CD4-positive, alpha-beta T cell treated with Interleukin-12 subunit alpha and Interleukin-12 subunit beta, for 1 hour (primary cell): ENCODE measurements at regions not wholly inside any gene's neighbourhood (a gene's known extent, or its start where the extent isn't known, plus 50 kb on each side); places are given as distances from the start of the nearest gene placed in this dataset.
"Not testable (repeated sequence)": the region's sequence is repeated elsewhere in the genome, so short reads cannot be mapped to it uniquely, and the experiment has no call there.

ENCODE experiments used
- DNase-seq: peaks from one replicate; pipeline ENCODE4 v3.0.0-alpha.2; 2020

DNA sequence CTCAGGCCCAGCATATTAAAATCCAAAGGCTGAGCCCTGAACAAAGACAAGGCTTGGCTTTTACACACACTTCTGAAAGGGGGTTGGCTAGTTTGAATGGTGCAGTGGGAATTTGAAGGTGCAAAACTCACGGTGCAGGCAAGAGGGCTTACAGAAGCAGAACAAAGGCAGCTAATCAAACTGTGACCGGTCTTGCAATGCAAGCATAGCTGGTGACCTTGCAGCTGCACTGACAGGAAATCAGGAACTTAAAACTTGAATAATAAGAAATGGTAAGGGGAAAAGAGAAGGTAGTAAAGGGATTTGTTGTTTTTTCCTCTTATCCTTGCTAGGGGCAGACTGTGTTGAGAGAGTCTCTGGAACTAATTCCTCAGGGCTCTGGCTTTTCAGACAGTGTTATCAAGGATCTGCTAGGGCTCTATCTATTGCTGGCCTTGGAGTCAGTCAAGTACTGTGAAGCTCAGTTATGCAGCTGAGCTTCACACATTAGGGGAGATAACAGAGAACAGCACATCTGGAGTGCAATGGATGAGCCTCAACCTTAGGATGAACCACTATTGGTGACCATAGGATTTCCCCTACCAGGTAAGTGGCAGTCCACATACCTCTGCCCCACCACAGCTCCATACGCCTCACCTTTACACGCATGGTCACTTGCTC is 97.6 kb downstream of the PPIAL4G start:
- no peak for DNase-seq

DNA sequence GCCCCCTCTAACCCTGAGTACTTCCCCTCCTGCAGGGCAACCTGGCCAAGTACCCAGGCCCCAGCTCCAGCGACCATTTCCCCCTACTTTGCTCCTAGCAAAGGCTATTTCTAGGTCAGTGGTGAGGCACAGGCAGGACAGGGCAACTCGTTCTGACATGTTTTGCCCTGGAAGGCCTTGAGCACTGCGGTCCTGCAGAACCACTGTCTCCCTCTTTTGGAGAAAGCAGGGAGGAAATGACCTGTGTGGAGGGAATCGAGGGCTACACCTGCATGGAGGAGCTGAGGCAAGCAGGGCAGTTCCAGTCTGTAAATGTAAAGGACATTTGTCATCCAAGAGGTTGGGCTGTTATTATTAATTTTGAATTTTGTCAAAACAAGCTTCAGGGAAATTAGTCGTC is 99.1 kb downstream of the PPIAL4G start:
- DNase-seq, result no peak

DNA sequence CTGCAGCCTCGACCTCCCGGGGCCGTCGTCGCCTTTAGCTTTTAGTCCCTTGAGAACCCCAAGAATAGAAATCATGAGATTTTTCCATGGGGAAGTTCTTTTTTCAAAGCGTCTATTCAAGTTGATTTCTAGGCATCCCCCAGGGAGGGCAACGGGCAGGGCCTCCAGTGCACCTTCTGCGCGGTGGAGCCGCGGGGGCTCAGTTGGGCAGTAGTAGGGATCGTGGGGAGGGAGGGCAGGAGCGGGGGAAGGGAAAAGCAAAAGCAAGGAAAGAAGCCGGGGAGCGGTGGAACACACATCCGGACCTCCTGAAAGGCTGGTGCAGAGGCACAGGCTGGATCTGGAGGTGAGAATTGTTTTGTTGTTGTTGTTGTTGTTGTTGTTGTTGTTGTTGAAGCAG is 103.4 kb downstream of the PPIAL4G start:
- no peak for DNase-seq

DNA sequence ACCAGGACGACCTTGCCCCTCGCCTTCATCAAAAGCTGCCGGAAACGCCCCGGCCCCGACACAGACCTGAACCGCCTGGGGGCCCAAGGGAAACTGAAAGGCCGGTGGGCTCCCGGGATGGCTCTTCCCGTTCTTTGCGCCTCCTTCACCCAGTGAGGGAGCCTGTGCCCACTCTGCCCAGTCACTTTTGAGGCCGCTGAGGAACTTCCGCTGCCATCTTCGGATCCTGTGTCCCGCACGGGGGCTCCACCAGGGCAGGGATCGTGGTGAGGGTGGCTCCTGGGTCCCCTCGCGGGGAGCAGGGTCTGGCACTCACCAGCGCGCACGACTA is 104.0 kb downstream of the PPIAL4G start:
- DNase-seq, result no peak

DNA sequence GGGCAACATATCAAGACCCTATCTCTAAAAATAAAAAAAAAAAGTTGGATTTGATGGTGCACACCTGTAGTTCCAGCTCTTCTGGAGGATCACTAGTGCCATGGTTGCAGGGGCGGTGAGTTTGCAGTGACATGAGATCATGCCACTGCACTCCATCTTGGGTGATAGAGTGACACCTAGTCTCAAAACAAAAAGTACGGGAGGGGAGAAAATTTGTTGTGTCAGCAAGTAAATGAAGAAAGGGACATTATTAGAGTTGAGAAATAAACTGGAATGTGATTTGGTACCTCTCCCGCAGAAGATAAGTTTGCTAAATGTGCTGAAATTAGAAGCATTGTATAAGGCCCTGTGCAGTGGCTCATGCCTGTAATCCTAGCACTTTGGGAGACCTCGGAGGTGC is 105.1 kb downstream of the PPIAL4G start:
- DNase-seq, result not testable (repeated sequence)

DNA sequence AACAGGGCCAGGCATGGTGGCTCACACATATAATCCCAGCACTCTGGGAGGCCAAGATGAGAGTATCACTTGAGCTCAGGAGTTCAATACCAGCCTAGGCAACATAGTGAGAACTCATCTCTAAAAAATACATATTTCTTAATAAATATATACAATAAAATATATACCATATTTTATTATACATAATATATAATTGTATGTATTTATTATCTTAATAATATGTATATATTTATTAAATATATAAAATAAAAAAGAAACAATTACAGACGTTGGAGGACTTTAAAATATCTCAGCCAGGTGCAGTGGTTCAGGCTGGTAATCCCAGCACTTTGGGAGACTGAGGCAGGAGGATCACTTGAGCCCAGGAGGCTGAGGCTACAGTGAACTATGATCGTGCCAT is 106.1 kb downstream of the PPIAL4G start:
- DNase-seq, result not testable (repeated sequence)

DNA sequence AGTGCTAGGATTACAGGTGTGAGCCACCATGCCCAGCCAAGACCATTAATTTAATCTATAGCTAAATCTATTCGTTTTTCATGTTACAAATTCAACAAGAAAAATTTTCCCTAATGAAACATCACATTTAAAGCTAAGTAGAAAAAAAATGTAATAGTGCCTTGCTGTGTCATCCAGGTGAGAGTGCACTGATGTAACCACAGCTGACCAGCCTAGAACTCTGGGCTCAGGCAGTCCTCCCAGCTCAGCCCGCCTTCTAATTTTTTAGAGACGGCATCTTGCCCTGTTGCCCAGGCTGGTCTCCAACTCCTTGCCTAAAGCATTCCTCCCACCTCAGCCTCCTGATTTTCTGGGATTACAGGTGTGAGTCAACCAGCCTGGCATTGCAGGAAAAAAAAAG is 109.0 kb downstream of the PPIAL4G start:
- no peak for DNase-seq

DNA sequence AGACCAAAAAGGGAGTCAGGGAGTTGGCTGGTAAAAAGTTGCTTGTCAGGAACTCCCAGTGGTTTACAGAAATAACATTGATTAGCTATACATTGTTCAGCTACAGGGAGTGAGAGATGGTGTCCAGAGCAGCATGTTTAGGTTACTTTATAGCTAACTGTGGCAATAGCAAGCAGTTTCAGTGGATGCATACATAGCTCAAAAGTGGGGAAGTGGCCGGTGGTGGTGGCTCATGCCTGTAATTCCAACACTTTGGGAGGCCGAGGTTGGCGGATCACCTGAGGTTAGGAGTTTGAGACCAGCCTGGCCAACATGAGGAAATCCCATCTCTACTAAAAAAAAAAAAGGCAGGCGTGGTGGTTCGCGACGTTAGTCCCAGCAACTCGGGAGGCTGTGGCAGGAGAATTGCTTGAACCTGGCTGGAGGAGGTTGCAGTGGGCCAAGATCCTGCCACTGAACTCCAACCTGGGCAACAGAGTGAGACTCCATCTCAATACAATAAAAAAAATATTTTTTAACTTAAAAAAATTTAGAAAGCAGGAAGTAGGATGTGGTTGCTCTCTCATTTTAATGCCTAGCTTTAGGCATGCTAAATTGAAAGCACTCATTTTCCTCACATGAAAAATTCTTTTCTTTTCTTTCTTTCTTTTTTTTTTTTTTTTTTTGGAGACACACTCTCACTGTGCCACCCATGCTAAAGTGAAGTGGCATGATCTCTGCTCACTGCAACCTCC is 109.7 kb downstream of the PPIAL4G start:
- peak; percentile 35 for DNase-seq

DNA sequence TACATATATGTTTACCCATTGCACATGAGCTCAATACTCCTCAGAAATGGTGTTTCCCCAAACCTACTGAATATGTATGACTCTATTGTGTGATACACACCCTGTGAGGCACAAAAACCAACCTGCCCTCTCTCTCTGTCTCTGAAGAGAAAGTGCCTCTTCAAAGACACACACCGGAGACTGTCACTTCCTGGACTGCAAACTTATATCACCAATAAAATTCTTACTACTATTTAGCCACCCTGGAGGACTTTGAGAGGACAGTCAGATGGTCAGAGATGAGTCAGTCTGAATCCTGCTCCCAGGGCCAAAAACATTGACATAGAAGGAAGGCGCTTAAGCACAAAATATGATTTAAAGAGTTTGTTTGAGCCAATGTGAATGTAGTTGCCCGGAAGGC is 110.4 kb downstream of the PPIAL4G start:
- peak; percentile 82 for DNase-seq

DNA sequence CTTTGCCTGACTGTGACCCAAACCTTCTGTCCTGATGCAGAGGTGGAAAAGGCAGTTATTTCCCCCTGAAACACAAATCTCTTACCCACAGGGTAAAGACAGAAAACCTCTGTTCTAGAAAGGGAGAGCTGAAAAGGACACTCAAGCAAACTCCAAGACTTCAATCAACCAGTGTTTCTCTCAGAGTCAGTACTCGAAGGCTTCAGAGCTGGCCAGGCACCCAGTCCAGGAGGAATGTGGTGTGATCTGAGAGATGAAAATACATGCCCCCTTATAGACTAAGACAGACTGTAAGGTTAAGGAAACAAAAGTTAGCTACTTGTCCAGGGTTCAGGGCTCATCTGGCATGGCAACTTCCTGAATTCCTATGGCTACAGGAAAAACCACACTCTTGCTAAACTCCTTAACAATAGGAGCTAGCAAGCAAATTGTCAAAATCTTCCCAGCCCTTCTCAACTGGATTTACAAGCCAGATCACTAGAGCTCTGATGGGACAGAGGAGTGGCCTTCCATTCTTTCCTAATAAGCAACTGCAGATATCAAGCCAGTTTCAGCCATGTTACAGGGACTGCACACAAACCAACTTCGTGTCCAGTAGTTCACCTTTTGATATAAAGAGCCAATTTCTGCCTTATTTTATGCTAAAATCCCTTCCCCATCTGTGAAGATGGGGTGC is 110.9 kb downstream of the PPIAL4G start:
- not testable (repeated sequence) for DNase-seq

DNA sequence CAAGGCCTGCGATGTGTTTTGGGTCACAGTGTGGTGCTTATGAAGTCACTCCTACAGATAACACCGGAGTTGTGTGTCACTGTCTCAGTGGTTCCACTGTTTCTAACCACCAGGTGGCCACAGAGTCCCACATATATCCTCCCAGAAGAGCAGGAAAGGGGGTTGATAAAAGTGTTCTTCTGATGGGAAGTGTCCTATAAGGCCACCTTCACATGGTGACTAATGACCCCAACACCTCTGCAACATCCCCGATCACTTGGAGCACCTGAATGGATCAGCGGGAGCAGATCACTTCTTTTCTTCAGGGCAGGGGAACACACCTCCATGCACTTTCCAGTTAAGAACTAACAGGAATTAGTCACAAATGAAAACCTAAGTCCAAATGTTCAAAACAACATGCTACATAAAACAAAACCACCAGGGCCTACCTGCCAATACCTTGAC is 111.5 kb downstream of the PPIAL4G start:
- peak; percentile 86 for DNase-seq

DNA sequence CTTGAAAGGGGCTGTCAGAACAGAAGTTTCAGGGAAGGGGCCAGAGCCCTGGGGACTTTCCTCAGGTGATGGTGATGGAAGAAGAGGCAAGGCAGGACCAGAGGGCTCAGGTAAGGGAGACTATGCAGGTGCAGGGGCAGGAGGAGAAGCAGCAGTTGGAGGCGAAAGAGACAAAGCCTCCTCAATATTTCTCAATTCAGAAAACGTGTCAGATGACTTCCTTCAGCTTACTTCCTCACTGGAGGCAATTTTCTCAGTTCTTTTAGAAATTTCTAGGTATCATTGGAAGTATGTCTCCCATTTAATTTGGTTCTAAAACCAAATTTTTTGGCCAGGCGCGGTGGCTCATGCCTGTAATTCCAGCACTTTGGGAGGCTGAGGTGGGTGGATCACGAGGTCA is 112.4 kb downstream of the PPIAL4G start:
- not testable (repeated sequence) for DNase-seq

DNA sequence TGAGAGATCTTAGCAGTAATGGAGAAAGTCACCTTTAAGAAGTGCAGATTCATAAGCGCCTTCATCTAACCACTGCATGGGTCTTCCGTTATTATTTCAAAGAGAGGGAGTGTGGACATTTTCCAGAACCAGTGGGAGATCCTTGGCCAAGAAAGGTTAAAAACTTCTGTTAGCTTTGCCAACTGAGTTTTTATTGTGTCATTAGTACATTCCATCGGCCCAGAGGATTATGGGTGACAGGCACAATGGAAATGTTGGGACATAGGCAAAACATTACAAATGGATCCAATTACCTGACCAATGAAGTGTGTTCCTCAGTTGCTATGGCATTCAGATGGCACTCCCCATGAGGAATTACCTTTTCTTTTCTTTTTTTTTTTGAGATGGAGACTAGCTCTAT is 115.5 kb downstream of the PPIAL4G start:
- no peak for DNase-seq

DNA sequence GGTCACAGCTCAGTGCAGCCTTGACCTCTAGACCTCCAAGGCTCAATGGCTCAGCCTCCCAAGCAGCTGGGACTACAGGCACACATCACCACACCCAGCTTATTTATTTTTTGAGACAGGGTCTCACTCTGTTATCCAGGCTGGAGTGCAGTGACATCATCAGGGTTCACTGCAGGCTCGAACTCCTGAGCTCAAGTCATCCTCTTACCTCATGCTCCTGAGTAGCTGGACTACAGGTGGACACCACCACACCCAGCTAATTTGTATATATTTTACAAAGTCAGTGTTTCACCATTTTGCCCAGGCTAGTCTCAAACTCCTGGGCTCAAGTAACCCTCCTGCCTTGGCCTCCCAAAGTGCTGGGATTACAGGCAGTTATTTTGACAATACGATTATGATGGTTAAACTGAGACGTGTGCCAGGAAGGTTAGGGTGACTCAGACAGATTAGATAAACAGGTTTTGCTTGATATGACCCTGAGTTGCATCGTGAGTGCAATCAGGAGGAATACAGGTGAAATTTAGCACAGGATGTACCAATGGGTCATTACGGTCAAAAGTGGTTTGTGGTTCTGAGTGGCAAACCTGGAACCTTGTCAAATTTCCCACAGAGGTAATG is 116.9 kb downstream of the PPIAL4G start:
- DNase-seq, result not testable (repeated sequence)

DNA sequence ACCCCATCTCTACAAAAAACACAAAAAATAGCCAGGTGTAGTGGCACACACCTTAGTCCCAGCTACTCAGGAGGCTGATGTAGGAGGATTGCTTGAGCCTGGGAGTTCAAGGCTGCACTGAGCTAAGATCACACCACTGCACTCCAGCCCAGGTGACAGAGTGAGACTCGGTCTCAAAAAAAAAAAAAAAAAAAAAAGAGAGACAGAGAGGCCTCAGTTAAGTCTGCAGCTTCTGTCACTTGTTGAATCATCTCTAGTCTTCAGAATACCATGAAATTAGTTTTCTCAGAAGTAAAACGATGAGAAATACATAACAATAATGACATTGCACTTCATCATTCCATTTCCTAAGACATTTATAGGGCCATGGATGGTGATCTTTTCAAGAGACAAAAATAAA is 118.0 kb downstream of the PPIAL4G start:
- DNase-seq, result not testable (repeated sequence)

DNA sequence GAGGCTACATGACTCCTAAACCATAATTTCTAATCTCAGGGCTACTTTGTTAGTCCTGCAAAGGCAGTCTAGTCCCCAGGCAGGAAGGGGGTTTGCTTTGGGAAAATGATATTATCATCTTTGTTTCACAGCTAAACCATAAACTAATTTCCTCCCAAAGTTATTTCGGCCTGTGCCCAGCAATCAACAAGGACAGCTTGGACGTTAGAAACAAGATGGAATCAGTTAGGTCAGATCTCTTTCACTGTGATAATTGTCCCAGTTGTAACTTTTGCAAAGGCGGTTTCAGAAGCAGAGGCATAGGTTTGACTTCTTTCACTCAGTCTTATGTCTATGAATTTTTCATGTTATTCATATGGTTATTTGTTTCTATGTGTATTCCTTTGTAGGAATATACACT is 119.1 kb downstream of the PPIAL4G start:
- DNase-seq, result not testable (repeated sequence)

DNA sequence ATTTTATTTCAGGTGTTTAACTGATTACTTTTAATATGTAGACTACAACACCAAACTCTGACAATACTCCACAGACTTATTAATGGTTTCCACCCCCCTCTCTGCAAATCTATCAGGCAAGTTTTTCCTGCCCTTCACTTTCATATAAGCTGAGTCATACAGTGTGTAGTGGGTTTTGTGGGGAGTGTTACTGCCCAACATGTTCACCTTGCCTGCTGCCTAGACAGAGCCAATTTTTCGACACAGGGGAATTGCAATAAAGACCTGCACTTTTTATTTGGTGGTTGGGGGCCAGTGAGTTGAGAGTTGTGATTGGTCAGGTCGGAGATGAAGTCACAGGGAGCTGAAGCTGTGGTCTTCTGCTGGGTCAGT is 119.7 kb downstream of the PPIAL4G start:
- DNase-seq, result peak; percentile 10

DNA sequence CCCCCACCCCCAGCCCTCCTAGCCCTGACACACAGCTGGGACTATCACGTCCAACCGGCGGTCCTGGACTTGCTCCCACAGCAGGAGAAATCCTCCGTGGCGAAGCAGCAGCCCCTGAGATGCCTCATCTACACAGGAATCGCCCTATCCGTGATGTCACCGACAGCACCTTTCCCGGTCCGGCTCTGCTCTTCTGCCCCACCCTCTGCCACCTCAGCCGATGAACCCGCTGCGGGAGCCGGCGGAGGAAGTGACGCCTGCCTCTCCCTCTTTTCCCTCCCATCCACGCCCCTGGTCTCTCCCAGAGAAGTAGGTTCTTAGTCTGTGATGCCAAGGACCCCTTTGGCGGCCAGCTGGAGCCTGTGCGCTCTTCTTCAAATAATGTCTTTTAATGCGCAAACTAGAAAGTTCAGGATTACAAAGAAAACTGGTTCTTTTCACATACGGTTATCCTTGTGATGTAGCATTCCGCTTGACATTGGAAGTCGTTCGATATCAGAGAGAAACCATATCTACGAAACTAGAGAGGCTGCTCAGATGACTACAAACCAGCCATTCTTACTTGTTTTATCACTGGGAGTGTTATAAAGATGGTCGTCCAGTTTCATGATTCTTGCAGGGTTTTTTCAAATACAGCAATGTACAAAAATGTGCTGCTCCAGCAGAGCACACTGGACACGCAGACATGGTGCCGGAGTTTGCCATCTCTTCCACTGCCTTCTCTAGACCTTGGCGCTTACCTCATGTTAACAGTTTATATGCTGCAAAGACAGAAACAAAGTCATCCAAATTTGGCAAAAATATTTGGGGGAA is 120.3 kb downstream of the PPIAL4G start:
- DNase-seq, result peak; percentile 27

DNA sequence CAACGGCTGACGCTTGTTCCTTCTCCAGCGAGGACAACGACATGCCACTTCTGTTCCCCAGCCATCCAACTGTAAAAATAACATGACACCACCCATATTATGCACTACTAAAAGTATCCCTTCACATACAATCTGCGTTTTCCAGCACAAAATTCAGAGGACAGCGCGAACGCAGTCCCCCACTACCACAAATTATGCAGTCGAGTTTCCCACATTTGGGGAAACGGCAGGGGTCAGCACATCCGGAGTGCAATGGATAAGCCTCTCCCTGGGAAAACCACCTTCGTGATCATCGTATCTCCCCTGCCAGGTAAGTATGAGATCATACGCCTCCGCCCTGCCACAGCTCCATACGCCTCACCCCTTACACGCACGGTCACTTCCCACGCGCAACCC is 120.9 kb downstream of the PPIAL4G start:
- peak; percentile 18 for DNase-seq

DNA sequence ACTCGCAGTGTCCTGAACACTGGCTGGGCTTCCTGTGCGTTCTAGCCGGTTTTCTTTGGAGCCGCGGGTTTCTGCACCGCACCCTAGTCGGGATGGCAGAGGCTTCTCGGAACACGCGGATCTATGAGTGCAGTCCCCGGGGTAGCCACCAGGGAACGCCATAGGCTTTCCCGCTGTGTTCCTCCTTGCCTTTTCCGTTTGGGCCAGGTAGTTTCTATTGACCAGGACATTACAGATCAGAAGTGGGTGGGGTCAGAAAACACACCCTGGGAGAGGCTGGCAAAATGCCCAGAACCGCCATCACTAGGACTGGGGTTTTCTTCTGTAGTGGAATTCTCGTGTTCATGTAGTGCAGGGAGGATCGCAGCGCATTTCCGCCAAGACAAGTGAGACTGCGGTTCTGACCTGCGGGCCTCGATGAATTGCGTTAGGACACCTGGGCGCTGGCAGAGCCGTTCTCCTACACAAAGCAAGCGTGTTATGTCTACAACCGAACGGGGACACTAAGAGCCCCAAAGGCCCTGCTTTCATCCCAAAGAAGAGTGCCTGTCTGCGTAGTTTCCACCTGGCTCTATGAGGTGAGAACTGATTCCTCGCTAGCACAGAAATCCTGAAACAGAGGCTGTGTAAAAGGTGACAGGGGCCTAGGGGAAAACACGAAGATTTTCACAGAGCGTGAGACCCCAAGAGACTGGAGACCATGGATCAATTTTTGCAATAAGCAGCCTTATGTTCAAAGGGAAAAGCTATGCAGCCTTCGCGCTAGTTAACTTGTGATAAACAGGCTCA is 121.5 kb downstream of the PPIAL4G start:
- peak; percentile 66 for DNase-seq

DNA sequence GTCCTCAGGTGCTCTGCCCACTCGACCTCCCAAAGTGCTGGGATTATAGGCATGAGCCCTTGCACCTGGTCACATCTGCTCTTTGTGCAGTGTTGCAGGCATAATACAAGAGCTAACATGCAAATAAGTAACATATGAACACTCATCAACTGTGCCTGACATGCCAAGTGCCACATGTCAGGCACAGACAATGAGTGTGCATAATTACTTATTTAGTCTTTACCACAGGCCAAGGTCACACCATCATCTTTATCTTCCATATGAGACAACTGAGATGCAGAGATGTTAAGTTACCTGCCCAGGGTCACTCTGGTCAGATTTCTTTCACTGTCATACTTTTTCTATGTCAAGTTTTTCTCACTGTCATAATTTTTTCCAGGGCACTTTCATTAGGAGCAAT is 126.1 kb downstream of the PPIAL4G start:
- no peak for DNase-seq

DNA sequence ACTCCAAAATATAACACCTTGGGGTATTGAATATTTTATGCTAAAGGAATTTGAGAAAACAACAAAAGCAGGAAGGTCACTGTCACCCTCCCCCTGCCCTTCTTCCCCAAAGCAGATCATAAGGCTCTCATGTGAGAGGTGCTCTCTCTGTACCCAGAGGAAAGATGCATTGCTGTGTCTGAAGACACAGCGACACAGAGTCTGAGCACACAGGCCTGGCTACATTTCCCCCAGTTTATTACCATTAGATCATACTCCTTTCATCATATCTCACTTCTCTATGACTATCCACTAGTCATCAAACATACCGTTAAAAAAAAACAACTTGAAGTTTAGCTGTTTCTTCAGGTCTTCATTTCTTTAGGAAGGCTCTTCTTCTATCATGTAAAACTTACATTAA is 127.1 kb downstream of the PPIAL4G start:
- no peak for DNase-seq
